ENCODE measurements at regions not wholly inside any gene's neighbourhood (a gene's known extent, or its start where the extent isn't known, plus 50 kb on each side); places are given as distances from the start of the nearest gene placed in this dataset.

- H3K4me1 ChIP-seq (ENCODE audit: control insufficient read depth in 1 of 2, low read depth in 2 of 2), result no peaks in the 10 kb centered on the region
- H3K4me3 ChIP-seq, result no peak overlapping the region
- no peaks in the 10 kb centered on the region for H3K9me3 ChIP-seq
- no peak for TF ChIP-seq CTCF (IDR thresholded peaks at IDR 0.05)
- H3K27ac ChIP-seq, result no peak overlapping the region
- ATAC-seq (ENCODE audit: insufficient number of reproducible peaks, low FRiP score, low read depth) (no peak), DNase-seq (ENCODE audit: low spot score) (no peak)
- H3K27me3 ChIP-seq (replicated peaks; ENCODE audit: insufficient read depth), result no peaks in the 10 kb centered on the region
- no peaks in the 10 kb centered on the region for H3K36me3 ChIP-seq
Observed at GRCh38 chr4:29636961-29637360, 1083.2 kb upstream of the PCDH7 start.

- Histone ChIP-seq H3K36me3 (no peaks in the 10 kb centered on the region), H3K9me3 (no peaks in the 10 kb centered on the region), H3K27me3 (replicated peaks; ENCODE audit: insufficient read depth) (no peaks in the 10 kb centered on the region), H3K27ac (no peak overlapping the region), H3K4me3 (no peak overlapping the region), H3K4me1 (ENCODE audit: control insufficient read depth in 1 of 2, low read depth in 2 of 2) (no peaks in the 10 kb centered on the region)
- DNase-seq (ENCODE audit: low spot score), result no peak
- no peak for TF ChIP-seq CTCF (IDR thresholded peaks at IDR 0.05)
- ATAC-seq (ENCODE audit: insufficient number of reproducible peaks, low FRiP score, low read depth), result no peak
Observed at GRCh38 chr4:29653221-29653620, 1066.9 kb upstream of the PCDH7 start.

- no peak overlapping the region for H3K4me3 ChIP-seq
- ATAC-seq (ENCODE audit: insufficient number of reproducible peaks, low FRiP score, low read depth), result no peak
- no peaks in the 10 kb centered on the region for H3K9me3 ChIP-seq
- DNase-seq (ENCODE audit: low spot score), result no peak
- H3K4me1 ChIP-seq (ENCODE audit: control insufficient read depth in 1 of 2, low read depth in 2 of 2), result no peaks in the 10 kb centered on the region
- TF ChIP-seq CTCF (IDR thresholded peaks at IDR 0.05), result no peak
- H3K27ac ChIP-seq, result no peak overlapping the region
- no peaks in the 10 kb centered on the region for H3K36me3 ChIP-seq
- H3K27me3 ChIP-seq (replicated peaks; ENCODE audit: insufficient read depth), result no peaks in the 10 kb centered on the region
Observed at GRCh38 chr4:29680644-29681043, 1039.5 kb upstream of the PCDH7 start.

GRCh38 chr4:29704059-29704458, 1016.1 kb upstream of the PCDH7 start:
- TF ChIP-seq CTCF (IDR thresholded peaks at IDR 0.05), result no peak
- no peak overlapping the region for H3K4me3 ChIP-seq

GRCh38 chr4:29708473-29708872, 1011.7 kb upstream of the PCDH7 start:
- Histone ChIP-seq H3K36me3 (no peaks in the 10 kb centered on the region), H3K4me3 (no peak overlapping the region), H3K27me3 (replicated peaks; ENCODE audit: insufficient read depth) (no peaks in the 10 kb centered on the region), H3K4me1 (ENCODE audit: control insufficient read depth in 1 of 2, low read depth in 2 of 2) (no peaks in the 10 kb centered on the region), H3K27ac (no peak overlapping the region), H3K9me3 (no peaks in the 10 kb centered on the region)
- no peak for ATAC-seq (ENCODE audit: insufficient number of reproducible peaks, low FRiP score, low read depth)
- DNase-seq (ENCODE audit: low spot score), result no peak
- no peak for TF ChIP-seq CTCF (IDR thresholded peaks at IDR 0.05)

More at GRCh38 chr4:29704059-29704458, 1016.1 kb upstream of the PCDH7 start:
- H3K4me1 ChIP-seq (ENCODE audit: control insufficient read depth in 1 of 2, low read depth in 2 of 2), result no peaks in the 10 kb centered on the region
- no peaks in the 10 kb centered on the region for H3K9me3 ChIP-seq
- H3K36me3 ChIP-seq, result no peaks in the 10 kb centered on the region
- ATAC-seq (ENCODE audit: insufficient number of reproducible peaks, low FRiP score, low read depth) (no peak), DNase-seq (ENCODE audit: low spot score) (no peak)
- H3K27ac ChIP-seq, result no peak overlapping the region
- no peaks in the 10 kb centered on the region for H3K27me3 ChIP-seq (replicated peaks; ENCODE audit: insufficient read depth)

All from thoracic aorta (tissue), 2 donors.